GM12892 (cell line): ENCODE measurements at regions not wholly inside any gene's neighbourhood (a gene's known extent, or its start where the extent isn't known, plus 50 kb on each side); places are given as distances from the start of the nearest gene placed in this dataset.

Experiments
- POLR2A ChIP-seq: IDR thresholded peaks from 2 replicates; pipeline ENCODE4 v1.6.1; 2011; ENCODE audit warnings: low read depth, low read length, control low read depth
- TAF1 ChIP-seq: IDR thresholded peaks from 2 replicates; pipeline ENCODE4 v1.6.1; 2011; ENCODE audit warnings: low read depth, mild to moderate bottlenecking, control low read depth, low read length, borderline replicate concordance

DNA sequence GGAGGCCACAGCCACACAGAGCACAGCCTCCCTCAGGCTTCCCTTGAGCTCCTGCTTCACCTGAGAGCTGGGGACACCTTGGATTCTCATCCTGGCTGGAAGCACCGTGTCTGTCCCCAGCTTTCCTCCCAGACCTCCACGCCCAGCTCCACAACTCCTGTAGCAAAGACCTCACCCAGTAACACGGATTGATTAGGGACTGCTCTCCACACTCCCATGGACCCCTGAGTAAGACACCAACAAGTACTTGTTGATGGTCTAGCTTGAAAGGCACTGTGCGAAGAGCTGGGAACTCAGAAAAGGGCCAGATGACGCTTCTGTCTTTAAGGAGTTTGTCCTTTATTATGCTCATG, 109.6 kb downstream of the DLL1 start:
- TF ChIP-seq TAF1 (no peak), POLR2A (no peak)
